ENCODE measurements at regions not wholly inside any gene's neighbourhood (a gene's known extent, or its start where the extent isn't known, plus 50 kb on each side); places are given as distances from the start of the nearest gene placed in this dataset.

DNA sequence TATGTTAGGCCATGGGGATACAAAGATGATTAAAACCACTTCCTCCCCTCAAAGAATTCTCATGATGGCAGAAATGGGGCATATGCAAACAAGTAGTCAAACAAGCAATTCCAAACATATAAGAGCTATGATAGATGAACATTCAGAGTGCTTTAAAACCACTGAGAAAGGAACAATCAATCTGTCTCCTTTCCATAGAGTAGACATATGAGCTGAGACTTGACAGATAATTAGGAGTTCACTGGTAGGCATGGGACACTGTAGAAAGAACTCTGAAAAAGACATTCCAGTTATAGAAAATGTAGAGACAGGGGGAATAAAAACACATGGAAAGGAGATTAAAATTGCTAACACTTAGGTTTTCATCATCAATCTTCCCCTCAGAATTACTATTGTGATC lies 372.8 kb downstream of the KLHL4 start:
- TF ChIP-seq, protein P1, sequence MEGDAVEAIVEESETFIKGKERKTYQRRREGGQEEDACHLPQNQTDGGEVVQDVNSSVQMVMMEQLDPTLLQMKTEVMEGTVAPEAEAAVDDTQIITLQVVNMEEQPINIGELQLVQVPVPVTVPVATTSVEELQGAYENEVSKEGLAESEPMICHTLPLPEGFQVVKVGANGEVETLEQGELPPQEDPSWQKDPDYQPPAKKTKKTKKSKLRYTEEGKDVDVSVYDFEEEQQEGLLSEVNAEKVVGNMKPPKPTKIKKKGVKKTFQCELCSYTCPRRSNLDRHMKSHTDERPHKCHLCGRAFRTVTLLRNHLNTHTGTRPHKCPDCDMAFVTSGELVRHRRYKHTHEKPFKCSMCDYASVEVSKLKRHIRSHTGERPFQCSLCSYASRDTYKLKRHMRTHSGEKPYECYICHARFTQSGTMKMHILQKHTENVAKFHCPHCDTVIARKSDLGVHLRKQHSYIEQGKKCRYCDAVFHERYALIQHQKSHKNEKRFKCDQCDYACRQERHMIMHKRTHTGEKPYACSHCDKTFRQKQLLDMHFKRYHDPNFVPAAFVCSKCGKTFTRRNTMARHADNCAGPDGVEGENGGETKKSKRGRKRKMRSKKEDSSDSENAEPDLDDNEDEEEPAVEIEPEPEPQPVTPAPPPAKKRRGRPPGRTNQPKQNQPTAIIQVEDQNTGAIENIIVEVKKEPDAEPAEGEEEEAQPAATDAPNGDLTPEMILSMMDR (conservative IDR thresholded peaks at IDR 0.05): no peak
- no peak for TF ChIP-seq EZH2 (IDR thresholded peaks at IDR 0.05; ENCODE audit: low read depth)
